ENCODE measurements at regions not wholly inside any gene's neighbourhood (a gene's known extent, or its start where the extent isn't known, plus 50 kb on each side); places are given as distances from the start of the nearest gene placed in this dataset.

- DNase-seq (ENCODE audit: low read depth, low spot score) = no peak
- RAD21 ChIA-PET (ENCODE audit: low non-redundant PET in 1 of 2, low total read pairs in 2 of 2, uncharacterized antibody in 2 of 2, unreplicated experiment in 2 of 2) = no interaction called here
These were observed 268.3 kb upstream of the CPNE8 start for GRCh38 chr12:39173726-39174125.

GRCh38 chr12:39165338-39165737, 259.9 kb upstream of the CPNE8 start:
- ATAC-seq (no peak), DNase-seq (ENCODE audit: low read depth, low spot score) (no peak)
- H3K9me3 ChIP-seq (ENCODE audit: control insufficient read depth in 1 of 2, insufficient read depth in 1 of 2, low read depth in 1 of 2, low read length in 2 of 2) = no peaks in the 10 kb centered on the region
- no peaks in the 10 kb centered on the region for H3K4me1 ChIP-seq (ENCODE audit: control insufficient read depth in 1 of 2, insufficient read depth in 2 of 2, low read length in 2 of 2)
- H3K79me2 ChIP-seq (ENCODE audit: insufficient read depth, low read length) = no peaks in the 10 kb centered on the region
- RAD21 ChIA-PET (ENCODE audit: low non-redundant PET in 1 of 2, low total read pairs in 2 of 2, uncharacterized antibody in 2 of 2, unreplicated experiment in 2 of 2) = no interaction called here
- no peaks in the 10 kb centered on the region for H3K27me3 ChIP-seq (ENCODE audit: insufficient read depth, low read length)
- no peak overlapping the region for H3K4me2 ChIP-seq (ENCODE audit: low read length)
- H3K36me3 ChIP-seq (ENCODE audit: control insufficient read depth in 1 of 2, insufficient read depth in 2 of 2, low read length in 2 of 2) = no peaks in the 10 kb centered on the region
- H3K27ac ChIP-seq (ENCODE audit: low read depth, low read length) = no peak overlapping the region
- POLR2A ChIA-PET = no interaction called here
- intact Hi-C loops (cut with micrococcal nuclease) = no loop called here
- no peak overlapping the region for H3K4me3 ChIP-seq (replicated peaks in 1 of 2; ENCODE audit: low read depth in 1 of 2, low read length in 2 of 2)
- BruUV-seq (replicated peaks) = no TSS peak
- no peaks in the 10 kb centered on the region for H3K9me2 ChIP-seq (ENCODE audit: insufficient read depth)
- no peak overlapping the region for H2AFZ ChIP-seq (ENCODE audit: low read depth, low read length, poor library complexity, severe bottlenecking)
- H3K9ac ChIP-seq (ENCODE audit: low read length) = no peak overlapping the region
- CTCF ChIA-PET = no interaction called here
- no peaks in the 10 kb centered on the region for H4K20me1 ChIP-seq (ENCODE audit: insufficient read depth)
- TF ChIP-seq SIN3A (IDR thresholded peaks at IDR 0.05; ENCODE audit: low read depth) (no peak), EZH2 (IDR thresholded peaks at IDR 0.05) (no peak), REST (IDR thresholded peaks at IDR 0.05; ENCODE audit: low read depth) (no peak), TCF7L2 (IDR thresholded peaks at IDR 0.05; ENCODE audit: borderline replicate concordance, extremely low read depth, insufficient read depth, insufficient read length) (no peak), CEBPB (IDR thresholded peaks at IDR 0.05; ENCODE audit: low read depth) (no peak), MAX (IDR thresholded peaks at IDR 0.05) (no peak), ATF3 (IDR thresholded peaks at IDR 0.05) (no peak)

More at GRCh38 chr12:39173726-39174125, 268.3 kb upstream of the CPNE8 start:
- no peaks in the 10 kb centered on the region for H3K9me2 ChIP-seq (ENCODE audit: insufficient read depth)
- H3K79me2 ChIP-seq (ENCODE audit: insufficient read depth, low read length) = no peaks in the 10 kb centered on the region
- H2AFZ ChIP-seq (ENCODE audit: low read depth, low read length, poor library complexity, severe bottlenecking) = no peak overlapping the region
- no TSS peak for BruUV-seq (replicated peaks)
- H3K36me3 ChIP-seq (ENCODE audit: control insufficient read depth in 1 of 2, insufficient read depth in 2 of 2, low read length in 2 of 2) = no peaks in the 10 kb centered on the region
- H4K20me1 ChIP-seq (ENCODE audit: insufficient read depth) = no peaks in the 10 kb centered on the region
- ChIA-PET POLR2A (no interaction called here), CTCF (no interaction called here)
- H3K4me3 ChIP-seq (replicated peaks in 1 of 2; ENCODE audit: low read depth in 1 of 2, low read length in 2 of 2) = no peak overlapping the region
- no peaks in the 10 kb centered on the region for H3K4me1 ChIP-seq (ENCODE audit: control insufficient read depth in 1 of 2, insufficient read depth in 2 of 2, low read length in 2 of 2)
- intact Hi-C loops (cut with micrococcal nuclease) = loop anchor here (10.0 kb wide), 1 partner anchor 51 kb away; no protein-coding TSS in a partner anchor
- no peaks in the 10 kb centered on the region for H3K9me3 ChIP-seq (ENCODE audit: control insufficient read depth in 1 of 2, insufficient read depth in 1 of 2, low read depth in 1 of 2, low read length in 2 of 2)
- no peaks in the 10 kb centered on the region for H3K27me3 ChIP-seq (ENCODE audit: insufficient read depth, low read length)
- H3K27ac ChIP-seq (ENCODE audit: low read depth, low read length) = no peak overlapping the region
- H3K9ac ChIP-seq (ENCODE audit: low read length) = no peak overlapping the region
- TF ChIP-seq SIN3A (IDR thresholded peaks at IDR 0.05; ENCODE audit: low read depth) = no peak
- no peak for TF ChIP-seq POLR2A (IDR thresholded peaks at IDR 0.05; ENCODE audit: borderline replicate concordance, extremely low read depth, insufficient read depth, insufficient read length)
- TF ChIP-seq SP1 (IDR thresholded peaks at IDR 0.05; ENCODE audit: low read depth) = no peak
- no peak for TF ChIP-seq RAD21 (IDR thresholded peaks at IDR 0.05; ENCODE audit: low read depth)
- TF ChIP-seq ZBTB33 (IDR thresholded peaks at IDR 0.05; ENCODE audit: extremely low read depth, insufficient replicate concordance, low read length) = no peak
- no peak overlapping the region for H3K4me2 ChIP-seq (ENCODE audit: low read length)
- ATAC-seq = no peak
